SK-N-SH treated with all-trans-retinoic acid at 6 μM for 48 hours (cell line): ENCODE measurements at regions not wholly inside any gene's neighbourhood (a gene's known extent, or its start where the extent isn't known, plus 50 kb on each side); places are given as distances from the start of the nearest gene placed in this dataset.

Experiments
- ATAC-seq: fragments of 200-7000 bp; cut with Tn5 transposase; 3 replicates; pipeline ENCODE4 v1.9.1; 2020; ENCODE audit warnings: mild to moderate bottlenecking, moderate library complexity
- ARNTL ChIP-seq: fragments of 450-650 bp; formaldehyde crosslinking; IDR thresholded peaks from 2 replicates; pipeline ENCODE4 v1.5.0; 2020; ENCODE audit warnings: low read depth, mild to moderate bottlenecking, moderate library complexity, borderline replicate concordance
- BACH2 ChIP-seq: fragments of 250-450 bp; sonication (Bioruptor Pico); IDR thresholded peaks from 2 replicates; pipeline ENCODE4 v1.9.0; 2021; ENCODE audit warnings: mild to moderate bottlenecking, borderline replicate concordance
- CREB5 ChIP-seq: fragments of 250-450 bp; sonication (Bioruptor Pico); IDR thresholded peaks from 2 replicates; pipeline ENCODE4 v1.5.1; 2020; ENCODE audit warnings: low read depth, mild to moderate bottlenecking, moderate library complexity
- CSDC2 ChIP-seq: fragments of 250-450 bp; sonication (Bioruptor Pico); IDR thresholded peaks from 2 replicates; pipeline ENCODE4 v1.5.0; 2020; ENCODE audit warnings: mild to moderate bottlenecking, moderate library complexity
- CSRNP3 ChIP-seq: fragments of 250-450 bp; sonication (Bioruptor Pico); IDR thresholded peaks from 2 replicates; pipeline ENCODE4 v1.5.1; 2021; ENCODE audit warnings: mild to moderate bottlenecking, moderate library complexity
- ESRRG ChIP-seq: fragments of 250-450 bp; sonication (Bioruptor Pico); IDR thresholded peaks from 2 replicates; pipeline ENCODE4 v1.6.1; 2021; ENCODE audit warnings: mild to moderate bottlenecking
- GLIS3 ChIP-seq: fragments of 250-450 bp; sonication (Bioruptor Pico); IDR thresholded peaks from 2 replicates; pipeline ENCODE4 v1.5.0; 2020; ENCODE audit warnings: mild to moderate bottlenecking, moderate library complexity
- ISL1 ChIP-seq: fragments of 250-450 bp; sonication (Bioruptor Pico); IDR thresholded peaks from 2 replicates; pipeline ENCODE4 v2.1.2; 2022; ENCODE audit warnings: mild to moderate bottlenecking, moderate library complexity
- OSR1 ChIP-seq: fragments of 250-450 bp; sonication (Bioruptor Pico); IDR thresholded peaks from 2 replicates; pipeline ENCODE4 v1.8.0; 2022; ENCODE audit warnings: moderate library complexity, mild to moderate bottlenecking, inconsistent platforms
- PATZ1 ChIP-seq: fragments of 250-450 bp; sonication (Bioruptor Pico); IDR thresholded peaks from 2 replicates; pipeline ENCODE4 v1.8.0; 2020; ENCODE audit warnings: mild to moderate bottlenecking, moderate library complexity, borderline replicate concordance
- POU6F1 ChIP-seq: fragments of 250-450 bp; sonication (Bioruptor Pico); IDR thresholded peaks from 2 replicates; pipeline ENCODE4 v1.8.0; 2021; ENCODE audit warnings: low read depth, mild to moderate bottlenecking, moderate library complexity, borderline replicate concordance
- PPARA ChIP-seq: fragments of 250-450 bp; sonication (Bioruptor Pico); IDR thresholded peaks from 2 replicates; pipeline ENCODE4 v1.5.0; 2020; ENCODE audit warnings: mild to moderate bottlenecking, borderline replicate concordance
- RARB ChIP-seq: fragments of 250-450 bp; sonication (Bioruptor Pico); IDR thresholded peaks from 2 replicates; pipeline ENCODE4 v1.8.0; 2021; ENCODE audit warnings: mild to moderate bottlenecking, moderate library complexity
- SNAI2 ChIP-seq: fragments of 250-450 bp; sonication (Bioruptor Pico); IDR thresholded peaks from 2 replicates; pipeline ENCODE4 v1.5.0; 2020; ENCODE audit warnings: mild to moderate bottlenecking, moderate library complexity
- TCF4 ChIP-seq: fragments of 250-450 bp; sonication (Bioruptor Pico); IDR thresholded peaks from 2 replicates; pipeline ENCODE4 v1.8.0; 2021; ENCODE audit warnings: mild to moderate bottlenecking, moderate library complexity, borderline replicate concordance
- TOX ChIP-seq: fragments of 250-450 bp; sonication (Bioruptor Pico); IDR thresholded peaks from 2 replicates; pipeline ENCODE4 v1.8.0; 2021; ENCODE audit warnings: mild to moderate bottlenecking, moderate library complexity, borderline replicate concordance
- ZC3H10 ChIP-seq: fragments of 250-450 bp; sonication (Bioruptor Pico); IDR thresholded peaks from 2 replicates; pipeline ENCODE4 v1.5.1; 2021; ENCODE audit warnings: mild to moderate bottlenecking, moderate library complexity
- ZFP3 ChIP-seq: fragments of 250-450 bp; sonication (Bioruptor Pico); IDR thresholded peaks from 2 replicates; pipeline ENCODE4 v1.5.0; 2020; ENCODE audit warnings: mild to moderate bottlenecking, moderate library complexity
- ZFP30 ChIP-seq: fragments of 450-650 bp; formaldehyde crosslinking; IDR thresholded peaks from 2 replicates; pipeline ENCODE4 v1.5.0; 2022; ENCODE audit warnings: mild to moderate bottlenecking, moderate library complexity
- ZNF565 ChIP-seq: fragments of 450-650 bp; formaldehyde crosslinking; conservative IDR thresholded peaks from 2 replicates; pipeline ENCODE4 v1.5.0; 2020; ENCODE audit warnings: low read depth, mild to moderate bottlenecking, moderate library complexity
- ZNF8 ChIP-seq: fragments of 450-650 bp; formaldehyde crosslinking; IDR thresholded peaks from 2 replicates; pipeline ENCODE4 v1.5.0; 2020; ENCODE audit warnings: mild to moderate bottlenecking, moderate library complexity

- TF ChIP-seq ZFP30 (CRISPR knock-in tag) (no peak), CREB5 (CRISPR knock-in tag) (no peak), SNAI2 (CRISPR knock-in tag) (no peak), ZNF565 (CRISPR knock-in tag) (no peak), ARNTL (no peak)
- no peak for ATAC-seq
Measured at GRCh38 chr10:85537561-85537960, 829.0 kb downstream of the GRID1 start.

GRCh38 chr10:85538601-85539000 is 828.0 kb downstream of the GRID1 start:
- TF ChIP-seq ZNF8 (CRISPR knock-in tag) (no peak), TCF4 (CRISPR knock-in tag) (no peak), TOX (CRISPR knock-in tag) (no peak), GLIS3 (CRISPR knock-in tag) (no peak), CSRNP3 (CRISPR knock-in tag) (no peak), ZNF565 (CRISPR knock-in tag) (no peak), ZC3H10 (CRISPR knock-in tag) (no peak), ARNTL (no peak), OSR1 (CRISPR knock-in tag) (no peak)
- no peak for ATAC-seq

- ATAC-seq: no peak
- TF ChIP-seq ZC3H10 (CRISPR knock-in tag): no peak
- TF ChIP-seq CSRNP3 (CRISPR knock-in tag): no peak
Measured at GRCh38 chr10:85542152-85542551, 824.4 kb downstream of the GRID1 start.

- no peak for TF ChIP-seq ZFP30 (CRISPR knock-in tag)
- no peak for TF ChIP-seq OSR1 (CRISPR knock-in tag)
- TF ChIP-seq ISL1: no peak
- TF ChIP-seq BACH2: no peak
- no peak for TF ChIP-seq ZFP3 (CRISPR knock-in tag)
- no peak for TF ChIP-seq GLIS3 (CRISPR knock-in tag)
- TF ChIP-seq TCF4 (CRISPR knock-in tag): no peak
- no peak for TF ChIP-seq RARB (CRISPR knock-in tag)
- TF ChIP-seq, all 23 proteins: peak for 0
- ATAC-seq: no peak
Measured at GRCh38 chr10:85542936-85543730, 823.5 kb downstream of the GRID1 start.

- no peak for ATAC-seq
- TF ChIP-seq SNAI2 (CRISPR knock-in tag) (no peak), CSRNP3 (CRISPR knock-in tag) (no peak), CSDC2 (CRISPR knock-in tag) (no peak), BACH2 (no peak), ESRRG (CRISPR knock-in tag) (no peak), ZNF565 (CRISPR knock-in tag) (no peak), PPARA (no peak), PATZ1 (CRISPR knock-in tag) (no peak), ZFP3 (CRISPR knock-in tag) (no peak), ARNTL (no peak), POU6F1 (CRISPR knock-in tag) (no peak), CREB5 (CRISPR knock-in tag) (no peak), ZC3H10 (CRISPR knock-in tag) (no peak), OSR1 (CRISPR knock-in tag) (no peak)
- TF ChIP-seq, all 23 proteins: peak for 0
Measured at GRCh38 chr10:85544956-85545355, 821.6 kb downstream of the GRID1 start.
